ENCODE measurements at regions not wholly inside any gene's neighbourhood (a gene's known extent, or its start where the extent isn't known, plus 50 kb on each side); places are given as distances from the start of the nearest gene placed in this dataset.

GRCh38 chr9:87323928-87324327, 173.7 kb upstream of the DAPK1 start:
- H3K79me2 ChIP-seq (ENCODE audit: insufficient read depth, low read depth, low read length): no peaks in the 10 kb centered on the region
- CTCF ChIA-PET (ENCODE audit: unreplicated experiment): no interaction called here
- H2AFZ ChIP-seq (ENCODE audit: low read length): no peak overlapping the region
- no peak overlapping the region for H3K4me3 ChIP-seq (ENCODE audit: low read depth, low read length, poor library complexity, severe bottlenecking)
- H3K36me3 ChIP-seq (ENCODE audit: insufficient read depth, low read length): no peaks in the 10 kb centered on the region
- H3K9me2 ChIP-seq (ENCODE audit: insufficient read depth, low read length): no peaks in the 10 kb centered on the region
- DNase-seq (ENCODE audit: low spot score): no peak
- intact Hi-C loops (cut with micrococcal nuclease; ENCODE audit: unreplicated experiment): loop anchor here (1.0 to 10.0 kb wide), 3 partner anchors 839 to 910 kb away; no protein-coding TSS in a partner anchor
- no peak overlapping the region for H3K27ac ChIP-seq (ENCODE audit: low read depth, low read length, poor library complexity, severe bottlenecking)
- H3K4me2 ChIP-seq (ENCODE audit: low read length): no peak overlapping the region
- POLR2A ChIA-PET: no interaction called here
- no TSS peak for BruUV-seq (replicated peaks)
- H4K20me1 ChIP-seq (ENCODE audit: insufficient read depth, low read length): no peaks in the 10 kb centered on the region
- no peak for TF ChIP-seq CTCF (conservative IDR thresholded peaks at IDR 0.05; ENCODE audit: low read length)
- no peak for TF ChIP-seq EZH2phosphoT487 (IDR thresholded peaks at IDR 0.05; ENCODE audit: borderline replicate concordance, low read depth, low read length)
- H3K9me3 ChIP-seq (ENCODE audit: low read length): no peaks in the 10 kb centered on the region
- H3K4me1 ChIP-seq (ENCODE audit: insufficient read depth, low read length, poor library complexity, severe bottlenecking): no peaks in the 10 kb centered on the region

- H2AFZ ChIP-seq (ENCODE audit: low read length): no peak overlapping the region
- no peaks in the 10 kb centered on the region for H3K9me3 ChIP-seq (ENCODE audit: low read length)
- no peaks in the 10 kb centered on the region for H3K36me3 ChIP-seq (ENCODE audit: insufficient read depth, low read length)
- TF ChIP-seq CTCF (conservative IDR thresholded peaks at IDR 0.05; ENCODE audit: low read length): peak; percentile 88
- no peak for TF ChIP-seq EZH2phosphoT487 (IDR thresholded peaks at IDR 0.05; ENCODE audit: borderline replicate concordance, low read depth, low read length)
- no TSS peak for BruUV-seq (replicated peaks)
- POLR2A ChIA-PET: no interaction called here
- H3K4me1 ChIP-seq (ENCODE audit: insufficient read depth, low read length, poor library complexity, severe bottlenecking): no peaks in the 10 kb centered on the region
- no peaks in the 10 kb centered on the region for H3K9me2 ChIP-seq (ENCODE audit: insufficient read depth, low read length)
- intact Hi-C loops (cut with micrococcal nuclease; ENCODE audit: unreplicated experiment): loop anchor here (1.0 to 10.0 kb wide), 3 partner anchors 840 to 910 kb away; no protein-coding TSS in a partner anchor
- no peak overlapping the region for H3K27ac ChIP-seq (ENCODE audit: low read depth, low read length, poor library complexity, severe bottlenecking)
- DNase-seq (ENCODE audit: low spot score): peak; percentile 46
- H3K4me2 ChIP-seq (ENCODE audit: low read length): no peak overlapping the region
- CTCF ChIA-PET (ENCODE audit: unreplicated experiment): interaction anchor here (0.5 kb wide), 1 partner anchor 282 kb away, joined by 9 read pairs; no protein-coding TSS in a partner anchor
- no peaks in the 10 kb centered on the region for H4K20me1 ChIP-seq (ENCODE audit: insufficient read depth, low read length)
- no peaks in the 10 kb centered on the region for H3K79me2 ChIP-seq (ENCODE audit: insufficient read depth, low read depth, low read length)
- H3K4me3 ChIP-seq (ENCODE audit: low read depth, low read length, poor library complexity, severe bottlenecking): no peak overlapping the region
Measured at GRCh38 chr9:87324613-87325194, 173.0 kb upstream of the DAPK1 start.

GRCh38 chr9:87327575-87328125, 170.0 kb upstream of the DAPK1 start:
- Histone ChIP-seq H4K20me1 (ENCODE audit: insufficient read depth, low read length) (no peaks in the 10 kb centered on the region), H3K9me3 (ENCODE audit: low read length) (peaks cover 12% of the 10 kb centered on the region; the same call in 1 of the 2 replicates), H3K4me1 (ENCODE audit: insufficient read depth, low read length, poor library complexity, severe bottlenecking) (no peaks in the 10 kb centered on the region), H3K4me2 (ENCODE audit: low read length) (no peak overlapping the region), H3K27ac (ENCODE audit: low read depth, low read length, poor library complexity, severe bottlenecking) (no peak overlapping the region), H3K36me3 (ENCODE audit: insufficient read depth, low read length) (no peaks in the 10 kb centered on the region), H3K4me3 (ENCODE audit: low read depth, low read length, poor library complexity, severe bottlenecking) (no peak overlapping the region), H3K79me2 (ENCODE audit: insufficient read depth, low read depth, low read length) (no peaks in the 10 kb centered on the region), H2AFZ (ENCODE audit: low read length) (no peak overlapping the region), H3K9me2 (ENCODE audit: insufficient read depth, low read length) (no peaks in the 10 kb centered on the region)
- intact Hi-C loops (cut with micrococcal nuclease; ENCODE audit: unreplicated experiment): loop anchor here (10.0 kb wide), 1 partner anchor 843 kb away; no protein-coding TSS in a partner anchor
- ChIA-PET POLR2A (no interaction called here), CTCF (ENCODE audit: unreplicated experiment) (no interaction called here)
- TF ChIP-seq CTCF (conservative IDR thresholded peaks at IDR 0.05; ENCODE audit: low read length) (no peak), EZH2phosphoT487 (IDR thresholded peaks at IDR 0.05; ENCODE audit: borderline replicate concordance, low read depth, low read length) (no peak)
- no TSS peak for BruUV-seq (replicated peaks)
- DNase-seq (ENCODE audit: low spot score): no peak

Data from OCI-LY7 (cell line).